CD4-positive, alpha-beta memory T cell (primary cell): ENCODE measurements at regions not wholly inside any gene's neighbourhood (a gene's known extent, or its start where the extent isn't known, plus 50 kb on each side); places are given as distances from the start of the nearest gene placed in this dataset.

Experiments used
- CTCF ChIA-PET: fragments of 350-600 bp; sonication (Branson Sonifier 250); formaldehyde crosslinking; loops from one replicate; lab custom pipeline; 2021; ENCODE audit warnings: inconsistent platforms; ENCODE audit not compliant: partially characterized antibody; lab: Charles Lee
- POLR2A ChIA-PET: fragments of 350-600 bp; sonication (Branson Sonifier 250); formaldehyde crosslinking; loops from one replicate; lab custom pipeline; 2021; ENCODE audit not compliant: partially characterized antibody; lab: Charles Lee
- DNase-seq, 5 donors: peaks; one replicate each; pipeline versions ENCODE4 v3.0.0 to v3.0.0-alpha.2; 2020 to 2022; ENCODE audit warnings: mixed read lengths in 1 of 5
- H3K27ac ChIP-seq: one replicate; pipeline ENCODE4 v1.7.0; 2013; ENCODE audit warnings: low read depth, low read length
- H3K27me3 ChIP-seq: 2 replicates; pipeline ENCODE4 v1.7.0; 2013; ENCODE audit warnings: mild to moderate bottlenecking, low read length, moderate library complexity; ENCODE audit not compliant: insufficient read depth
- H3K36me3 ChIP-seq: 2 replicates; pipeline ENCODE4 v1.7.0; 2013; ENCODE audit warnings: mild to moderate bottlenecking, low read length, moderate library complexity; ENCODE audit not compliant: insufficient read depth
- H3K4me1 ChIP-seq: 2 replicates; pipeline ENCODE4 v1.7.0; 2013; ENCODE audit warnings: mild to moderate bottlenecking, low read length, moderate library complexity; ENCODE audit not compliant: insufficient read depth
- H3K4me3 ChIP-seq, 2 donors: one replicate each; pipeline ENCODE4 v1.7.0; 2013; ENCODE audit warnings: low read length in 2 of 2, mild to moderate bottlenecking in 1 of 2
- H3K9me3 ChIP-seq, 2 donors: one replicate each; pipeline ENCODE4 v1.7.0; 2013; ENCODE audit warnings: low read length in 2 of 2, control low read depth in 1 of 2; ENCODE audit not compliant: control insufficient read depth in 1 of 2
- H3K27ac Mint-ChIP-seq, 7 donors: one replicate each; pipeline ENCODE4 v1.8.0; 2020 to 2021; ENCODE audit warnings: mixed read lengths in 7 of 7, mild to moderate bottlenecking in 6 of 7, inconsistent platforms in 3 of 7, moderate library complexity in 3 of 7
- H3K27me3 Mint-ChIP-seq, 2 donors: one replicate each; pipeline ENCODE4 v1.8.0; 2020 to 2021; ENCODE audit warnings: mixed read lengths in 2 of 2
- H3K36me3 Mint-ChIP-seq, 2 donors: one replicate each; pipeline ENCODE4 v1.8.0; 2020 to 2021; ENCODE audit warnings: mixed read lengths in 2 of 2, inconsistent platforms in 1 of 2, mild to moderate bottlenecking in 1 of 2
- H3K4me1 Mint-ChIP-seq, 4 donors: one replicate each; pipeline ENCODE4 v1.8.0; 2020 to 2021; ENCODE audit warnings: mixed read lengths in 4 of 4, mild to moderate bottlenecking in 1 of 4
- H3K4me3 Mint-ChIP-seq, 8 donors: one replicate each; pipeline ENCODE4 v1.8.0; 2020 to 2021; ENCODE audit warnings: mixed read lengths in 8 of 8, mild to moderate bottlenecking in 7 of 8, moderate library complexity in 6 of 8, inconsistent platforms in 3 of 8
- H3K9me3 Mint-ChIP-seq, 8 donors: one replicate each; pipeline ENCODE4 v1.8.0; 2020 to 2021; ENCODE audit warnings: mixed read lengths in 8 of 8, mild to moderate bottlenecking in 5 of 8, inconsistent platforms in 3 of 8, moderate library complexity in 1 of 8
- intact Hi-C: fragments of 100-400 bp; cut with micrococcal nuclease; formaldehyde crosslinking; loops from one replicate; pipeline ENCODE4 v1.15.1; 2023

- Mint-ChIP-seq H3K9me3 (peaks cover 0 to 4% (median 0%) of the 10 kb centered on the region in 8 donors), H3K4me3 (no peak overlapping the region), H3K4me1 (no peaks in the 10 kb centered on the region), H3K27ac (no peak overlapping the region), H3K36me3 (no peaks in the 10 kb centered on the region), H3K27me3 (no peaks in the 10 kb centered on the region)
- intact Hi-C loops = no loop called here
- no peak overlapping the region for H3K4me3 ChIP-seq
- no peaks in the 10 kb centered on the region for H3K4me1 ChIP-seq
- no peak for DNase-seq
- no peaks in the 10 kb centered on the region for H3K9me3 ChIP-seq
- H3K27me3 ChIP-seq = no peaks in the 10 kb centered on the region
- ChIA-PET CTCF (no interaction called here), POLR2A (no interaction called here)
- no peak overlapping the region for H3K27ac ChIP-seq
- no peaks in the 10 kb centered on the region for H3K36me3 ChIP-seq
Observed at GRCh38 chr6:114435985-114436384, 93.2 kb upstream of the HS3ST5 start.

GRCh38 chr6:114432400-114432799 is 89.6 kb upstream of the HS3ST5 start:
- Histone ChIP-seq H3K36me3 (no peaks in the 10 kb centered on the region), H3K27ac (no peak overlapping the region), H3K9me3 (no peaks in the 10 kb centered on the region), H3K4me1 (no peaks in the 10 kb centered on the region), H3K27me3 (no peaks in the 10 kb centered on the region), H3K4me3 (no peak overlapping the region)
- ChIA-PET POLR2A (no interaction called here), CTCF (no interaction called here)
- no peaks in the 10 kb centered on the region for H3K27me3 Mint-ChIP-seq
- H3K27ac Mint-ChIP-seq = no peak overlapping the region
- peaks cover 0 to 4% (median 0%) of the 10 kb centered on the region in 8 donors for H3K9me3 Mint-ChIP-seq
- no peaks in the 10 kb centered on the region for H3K4me1 Mint-ChIP-seq
- DNase-seq = no peak
- no peak overlapping the region for H3K4me3 Mint-ChIP-seq
- no peaks in the 10 kb centered on the region for H3K36me3 Mint-ChIP-seq
- intact Hi-C loops = no loop called here

GRCh38 chr6:114431641-114432040 is 88.8 kb upstream of the HS3ST5 start:
- no peaks in the 10 kb centered on the region for H3K36me3 ChIP-seq
- H3K9me3 ChIP-seq = no peaks in the 10 kb centered on the region
- H3K27me3 Mint-ChIP-seq = no peaks in the 10 kb centered on the region
- CTCF ChIA-PET = no interaction called here
- intact Hi-C loops = no loop called here
- H3K9me3 Mint-ChIP-seq = peaks cover 0 to 2% (median 0%) of the 10 kb centered on the region in 8 donors
- no peak overlapping the region for H3K27ac Mint-ChIP-seq
- no peak overlapping the region for H3K4me3 Mint-ChIP-seq
- no peaks in the 10 kb centered on the region for H3K4me1 Mint-ChIP-seq
- H3K4me3 ChIP-seq = no peak overlapping the region
- no peak for DNase-seq
- H3K27ac ChIP-seq = no peak overlapping the region
- no peaks in the 10 kb centered on the region for H3K27me3 ChIP-seq
- no peaks in the 10 kb centered on the region for H3K36me3 Mint-ChIP-seq
- POLR2A ChIA-PET = no interaction called here
- H3K4me1 ChIP-seq = no peaks in the 10 kb centered on the region

- intact Hi-C loops = no loop called here
- no peak overlapping the region for H3K27ac Mint-ChIP-seq
- Histone ChIP-seq H3K27me3 (no peaks in the 10 kb centered on the region), H3K4me1 (no peaks in the 10 kb centered on the region), H3K9me3 (no peaks in the 10 kb centered on the region), H3K4me3 (no peak overlapping the region), H3K27ac (no peak overlapping the region), H3K36me3 (no peaks in the 10 kb centered on the region)
- POLR2A ChIA-PET = no interaction called here
- H3K4me3 Mint-ChIP-seq = no peak overlapping the region
- H3K9me3 Mint-ChIP-seq = peaks cover 0 to 4% (median 0%) of the 10 kb centered on the region in 8 donors
- no peaks in the 10 kb centered on the region for H3K27me3 Mint-ChIP-seq
- H3K36me3 Mint-ChIP-seq = no peaks in the 10 kb centered on the region
- H3K4me1 Mint-ChIP-seq = no peaks in the 10 kb centered on the region
- no peak for DNase-seq
- CTCF ChIA-PET = no interaction called here
Observed at GRCh38 chr6:114430534-114431124, 87.8 kb upstream of the HS3ST5 start.

DNA sequence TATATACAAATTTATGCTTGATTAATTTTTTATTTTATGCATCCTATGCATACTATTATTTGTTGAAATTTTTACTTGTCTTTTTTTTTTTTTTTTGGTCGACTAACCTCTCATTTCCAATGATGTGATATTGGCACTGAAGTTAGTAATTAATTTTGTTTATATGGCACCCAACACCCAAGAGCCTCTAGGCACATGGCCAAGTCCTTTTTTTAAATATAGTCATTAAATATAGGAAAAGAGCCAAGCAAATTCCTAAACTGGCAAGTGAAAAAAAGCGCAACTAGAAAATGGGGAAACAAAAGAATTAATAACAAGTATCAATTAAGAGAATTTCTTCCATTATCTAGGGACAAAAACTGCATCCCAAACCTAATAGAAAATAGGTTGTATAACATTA is 85.5 kb upstream of the HS3ST5 start:
- H3K27me3 Mint-ChIP-seq = no peaks in the 10 kb centered on the region
- no peaks in the 10 kb centered on the region for H3K36me3 Mint-ChIP-seq
- no peak overlapping the region for H3K4me3 ChIP-seq
- no peaks in the 10 kb centered on the region for H3K4me1 Mint-ChIP-seq
- intact Hi-C loops = no loop called here
- no peaks in the 10 kb centered on the region for H3K27me3 ChIP-seq
- H3K36me3 ChIP-seq = no peaks in the 10 kb centered on the region
- H3K27ac ChIP-seq = no peak overlapping the region
- no peak overlapping the region for H3K27ac Mint-ChIP-seq
- ChIA-PET CTCF (no interaction called here), POLR2A (no interaction called here)
- peaks cover 0 to 4% (median 0%) of the 10 kb centered on the region in 8 donors for H3K9me3 Mint-ChIP-seq
- no peak overlapping the region for H3K4me3 Mint-ChIP-seq
- H3K4me1 ChIP-seq = no peaks in the 10 kb centered on the region
- no peaks in the 10 kb centered on the region for H3K9me3 ChIP-seq
- DNase-seq = no peak

- H3K4me1 ChIP-seq = no peaks in the 10 kb centered on the region
- Mint-ChIP-seq H3K36me3 (no peaks in the 10 kb centered on the region), H3K27ac (no peak overlapping the region), H3K4me1 (no peaks in the 10 kb centered on the region), H3K9me3 (peaks cover 0 to 6% (median 2%) of the 10 kb centered on the region in 8 donors), H3K27me3 (no peaks in the 10 kb centered on the region), H3K4me3 (no peak overlapping the region)
- ChIA-PET POLR2A (no interaction called here), CTCF (no interaction called here)
- H3K36me3 ChIP-seq = no peaks in the 10 kb centered on the region
- H3K27me3 ChIP-seq = no peaks in the 10 kb centered on the region
- H3K4me3 ChIP-seq = no peak overlapping the region
- H3K9me3 ChIP-seq = no peaks in the 10 kb centered on the region
- intact Hi-C loops = no loop called here
- no peak overlapping the region for H3K27ac ChIP-seq
- no peak for DNase-seq
Observed at GRCh38 chr6:114421199-114421598, 78.4 kb upstream of the HS3ST5 start.

DNA sequence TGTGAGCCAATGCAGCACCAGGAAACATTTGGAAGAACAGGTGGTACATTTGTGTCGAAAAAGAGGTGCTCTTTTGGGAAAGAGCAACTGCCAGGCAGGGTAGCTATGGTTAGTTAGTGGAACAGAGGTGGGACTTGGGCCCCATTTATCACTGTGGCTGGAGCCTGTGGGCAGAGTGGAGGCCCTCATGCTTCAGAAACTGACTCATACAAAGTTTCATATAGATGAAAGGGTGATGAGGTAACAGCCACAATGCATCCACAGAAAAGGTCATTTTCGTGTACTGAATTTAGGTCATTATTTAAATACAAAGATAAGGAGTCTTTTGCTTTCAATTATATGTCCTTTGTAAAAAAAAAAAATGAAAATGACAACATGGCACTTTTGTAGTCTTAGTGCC is 76.4 kb upstream of the HS3ST5 start:
- intact Hi-C loops = no loop called here
- no peaks in the 10 kb centered on the region for H3K36me3 Mint-ChIP-seq
- H3K4me1 Mint-ChIP-seq = no peaks in the 10 kb centered on the region
- Histone ChIP-seq H3K27ac (no peak overlapping the region), H3K9me3 (no peaks in the 10 kb centered on the region), H3K4me1 (no peaks in the 10 kb centered on the region), H3K27me3 (no peaks in the 10 kb centered on the region), H3K4me3 (no peak overlapping the region), H3K36me3 (no peaks in the 10 kb centered on the region)
- no peaks in the 10 kb centered on the region for H3K27me3 Mint-ChIP-seq
- ChIA-PET POLR2A (no interaction called here), CTCF (no interaction called here)
- no peak for DNase-seq
- no peak overlapping the region for H3K4me3 Mint-ChIP-seq
- H3K27ac Mint-ChIP-seq = no peak overlapping the region
- peaks cover 0 to 5% (median 0%) of the 10 kb centered on the region in 8 donors for H3K9me3 Mint-ChIP-seq
